NB4 (cell line): ENCODE measurements at regions not wholly inside any gene's neighbourhood (a gene's known extent, or its start where the extent isn't known, plus 50 kb on each side); places are given as distances from the start of the nearest gene placed in this dataset.

Experiments
- CTCF ChIP-seq: IDR thresholded peaks from one replicate; pipeline ENCODE4 v1.5.1; 2012; ENCODE audit warnings: low read depth, low read length
- MYC ChIP-seq: IDR thresholded peaks from 2 replicates; pipeline ENCODE4 v1.6.1; 2011; ENCODE audit warnings: low read depth, low read length
- POLR2A ChIP-seq: IDR thresholded peaks from 2 replicates; pipeline ENCODE4 v1.6.1; 2011; ENCODE audit warnings: mild to moderate bottlenecking; ENCODE audit not compliant: insufficient read length; ENCODE audit errors: extremely low read depth
- TF ChIP-seq, protein P1 (sequence below): IDR thresholded peaks from 2 replicates; pipeline ENCODE4 v1.6.1; 2011; ENCODE audit warnings: low read depth, low read length

DNA sequence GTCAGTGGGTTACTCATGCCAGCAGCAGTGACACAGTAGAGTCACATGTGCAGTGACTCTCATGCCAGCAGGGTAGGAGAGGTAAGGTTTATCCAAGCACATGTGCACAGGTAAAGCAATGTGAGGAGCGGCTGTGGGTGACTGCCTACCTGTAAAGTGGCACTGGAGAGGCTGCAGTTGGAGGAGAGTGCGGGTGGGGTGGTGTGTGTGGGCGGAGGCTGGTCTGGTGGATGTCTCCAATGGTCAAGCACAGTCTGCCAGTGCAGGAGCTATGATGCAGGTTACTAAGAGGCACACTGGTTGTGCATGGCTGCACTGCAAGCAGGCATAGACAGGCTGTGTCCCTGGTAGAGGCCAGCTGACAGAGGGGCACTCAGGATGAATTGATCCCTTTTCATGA, 588.2 kb upstream of the FTMT start:
- TF ChIP-seq CTCF, result no peak
- no peak for TF ChIP-seq POLR2A
- TF ChIP-seq, protein P1, sequence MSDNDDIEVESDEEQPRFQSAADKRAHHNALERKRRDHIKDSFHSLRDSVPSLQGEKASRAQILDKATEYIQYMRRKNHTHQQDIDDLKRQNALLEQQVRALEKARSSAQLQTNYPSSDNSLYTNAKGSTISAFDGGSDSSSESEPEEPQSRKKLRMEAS, result no peak
- no peak for TF ChIP-seq MYC
